ENCODE measurements at regions not wholly inside any gene's neighbourhood (a gene's known extent, or its start where the extent isn't known, plus 50 kb on each side); places are given as distances from the start of the nearest gene placed in this dataset.

DNA sequence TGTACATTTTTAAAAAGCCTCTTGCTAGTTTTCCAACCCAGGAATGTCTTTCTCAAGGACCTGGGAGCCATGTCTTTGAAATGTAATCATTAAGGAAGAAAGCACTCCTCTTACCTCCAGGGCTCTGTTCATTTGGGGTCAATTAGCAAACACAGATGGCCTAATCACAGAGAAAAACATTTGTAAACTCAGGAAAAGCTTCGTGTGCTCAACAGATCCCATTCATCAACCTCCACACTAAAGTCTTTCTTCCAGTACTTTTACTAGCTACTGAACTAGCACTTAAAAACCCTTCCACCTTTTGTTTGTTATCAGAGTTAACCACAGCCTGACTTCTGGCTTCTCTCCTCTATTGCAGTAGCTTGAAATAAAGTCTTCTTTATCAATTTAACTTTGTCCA is 441.4 kb downstream of the PCDH20 start:
- no peaks in the 10 kb centered on the region for H3K27me3 Mint-ChIP-seq

DNA sequence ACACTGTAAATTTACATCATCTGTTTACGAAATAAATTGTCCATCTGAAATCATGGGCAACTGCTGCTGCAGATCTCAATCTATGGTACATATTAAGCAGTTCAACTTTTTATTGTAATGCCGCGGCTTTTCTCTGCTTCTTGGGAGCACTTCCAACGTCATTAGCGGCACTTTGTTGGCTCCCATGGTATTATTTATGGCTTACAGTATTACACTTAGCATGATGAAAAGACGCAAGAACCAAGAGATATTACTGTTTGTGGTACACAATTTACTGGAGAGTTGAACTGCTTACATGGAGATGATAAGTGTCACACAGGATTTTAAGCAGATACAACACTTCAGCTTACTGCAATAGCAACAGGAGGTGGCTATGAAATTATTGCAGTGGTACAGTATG is 442.1 kb downstream of the PCDH20 start:
- no peaks in the 10 kb centered on the region for H3K36me3 Mint-ChIP-seq
- intact Hi-C loops (cut with micrococcal nuclease), result no loop called here
- no peaks in the 10 kb centered on the region for H3K27me3 Mint-ChIP-seq
- no peak overlapping the region for H3K27ac Mint-ChIP-seq
- peaks cover 14% of the 10 kb centered on the region for H3K9me3 Mint-ChIP-seq
- H3K4me3 Mint-ChIP-seq, result no peak overlapping the region
- DNase-seq, result no peak
- H3K4me1 Mint-ChIP-seq (ENCODE audit: low read depth), result no peaks in the 10 kb centered on the region
- ChIA-PET CTCF (no interaction called here), POLR2A (no interaction called here)

More for the DNA sequence above, 441.4 kb downstream of the PCDH20 start:
- CTCF ChIA-PET, result no interaction called here
- Mint-ChIP-seq H3K27ac (no peak overlapping the region), H3K4me3 (no peak overlapping the region), H3K4me1 (ENCODE audit: low read depth) (no peaks in the 10 kb centered on the region), H3K9me3 (peaks cover 14% of the 10 kb centered on the region), H3K36me3 (no peaks in the 10 kb centered on the region)
- DNase-seq, result no peak
- POLR2A ChIA-PET, result no interaction called here
- intact Hi-C loops (cut with micrococcal nuclease), result no loop called here

DNA sequence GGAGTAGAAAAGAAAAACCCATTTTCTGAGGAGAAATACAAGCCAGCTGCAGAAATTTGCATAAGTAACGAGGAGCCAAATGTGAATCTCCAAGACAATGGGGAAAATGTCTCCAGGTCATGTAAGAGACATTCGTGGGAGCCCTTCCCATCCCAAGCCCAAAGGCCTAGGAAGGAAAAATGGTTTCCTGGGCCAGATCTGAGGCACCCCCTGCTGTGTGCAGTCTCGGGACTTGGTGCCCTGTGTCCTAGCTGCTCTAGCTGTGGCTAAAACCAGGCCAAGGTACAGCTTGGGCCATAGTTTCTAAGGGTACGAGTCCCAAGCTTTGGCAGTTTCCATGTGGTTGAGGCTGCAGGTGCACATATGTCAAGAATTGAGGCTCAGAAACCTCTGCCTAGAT is 444.9 kb downstream of the PCDH20 start:
- peaks cover 14% of the 10 kb centered on the region for H3K9me3 Mint-ChIP-seq
- no peaks in the 10 kb centered on the region for H3K27me3 Mint-ChIP-seq
- DNase-seq, result no peak
- no peaks in the 10 kb centered on the region for H3K4me1 Mint-ChIP-seq (ENCODE audit: low read depth)
- intact Hi-C loops (cut with micrococcal nuclease), result no loop called here
- CTCF ChIA-PET, result no interaction called here
- no peaks in the 10 kb centered on the region for H3K36me3 Mint-ChIP-seq
- no peak overlapping the region for H3K4me3 Mint-ChIP-seq
- POLR2A ChIA-PET, result no interaction called here
- no peak overlapping the region for H3K27ac Mint-ChIP-seq

DNA sequence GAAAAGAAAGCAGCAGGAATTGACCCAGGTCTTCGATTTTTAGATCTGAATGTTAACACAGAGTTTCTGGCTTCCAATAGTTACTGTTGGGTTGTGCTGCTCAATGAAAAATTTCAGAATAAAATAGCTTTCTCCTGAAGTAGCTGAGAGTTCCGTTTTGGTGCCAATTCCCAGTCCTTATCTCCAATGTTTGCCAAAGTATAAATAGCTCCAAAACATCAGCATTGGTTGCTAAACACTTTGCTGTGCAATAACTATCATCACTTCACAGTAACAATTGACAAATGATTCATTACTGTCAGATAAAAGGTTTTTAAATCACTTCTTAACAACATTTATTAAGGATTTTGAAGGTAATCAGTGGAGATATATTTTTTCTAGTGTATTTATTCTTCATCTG is 446.0 kb downstream of the PCDH20 start:
- Mint-ChIP-seq H3K27ac (no peak overlapping the region), H3K36me3 (no peaks in the 10 kb centered on the region), H3K27me3 (no peaks in the 10 kb centered on the region), H3K9me3 (peaks cover 8% of the 10 kb centered on the region), H3K4me3 (no peak overlapping the region), H3K4me1 (ENCODE audit: low read depth) (no peaks in the 10 kb centered on the region)
- ChIA-PET CTCF (no interaction called here), POLR2A (no interaction called here)
- intact Hi-C loops (cut with micrococcal nuclease), result no loop called here
- no peak for DNase-seq

DNA sequence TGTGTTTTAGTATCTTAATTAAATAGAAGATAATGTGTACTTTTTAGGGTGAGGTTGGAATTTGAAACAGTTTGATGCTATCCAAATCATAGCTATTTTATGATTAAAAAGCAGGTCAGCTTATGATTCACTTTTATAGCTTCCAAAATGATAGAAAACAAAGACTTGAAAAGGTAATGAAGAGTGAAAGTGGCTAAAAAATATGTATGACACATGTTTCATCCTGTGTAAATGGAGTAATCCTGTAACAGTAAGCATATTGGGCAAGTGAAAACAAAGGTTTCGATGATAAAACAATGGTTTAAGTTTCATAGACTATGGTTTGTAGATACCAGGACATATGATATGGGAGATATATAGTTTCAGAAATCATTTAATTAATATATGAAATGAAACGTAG is 456.2 kb downstream of the PCDH20 start:
- ChIA-PET CTCF (no interaction called here), POLR2A (no interaction called here)
- intact Hi-C loops (cut with micrococcal nuclease), result no loop called here
- Mint-ChIP-seq H3K36me3 (no peaks in the 10 kb centered on the region), H3K4me1 (ENCODE audit: low read depth) (no peaks in the 10 kb centered on the region), H3K27ac (no peak overlapping the region), H3K27me3 (no peaks in the 10 kb centered on the region), H3K9me3 (peaks cover 3% of the 10 kb centered on the region), H3K4me3 (no peak overlapping the region)
- no peak for DNase-seq

DNA sequence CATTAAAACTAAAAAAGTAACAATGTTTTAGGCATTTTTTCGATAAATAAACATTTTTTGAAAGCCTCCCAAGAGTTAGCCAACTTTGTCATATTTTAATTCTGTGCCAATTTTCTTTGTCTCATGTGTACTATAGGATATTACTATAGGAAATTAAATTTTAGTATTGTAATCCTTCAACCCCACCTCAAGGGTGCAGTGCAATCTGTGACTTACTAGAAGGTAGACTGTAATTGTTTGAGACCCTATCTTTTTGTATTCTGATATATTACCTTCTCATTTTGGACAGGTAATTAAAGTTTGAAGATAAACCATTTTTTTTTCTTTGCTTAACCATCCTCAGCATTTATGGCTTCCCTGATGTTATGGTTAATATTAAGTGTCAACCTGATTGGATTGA is 457.8 kb downstream of the PCDH20 start:
- H3K36me3 Mint-ChIP-seq, result no peaks in the 10 kb centered on the region
- ChIA-PET CTCF (no interaction called here), POLR2A (no interaction called here)
- no peaks in the 10 kb centered on the region for H3K27me3 Mint-ChIP-seq
- H3K4me3 Mint-ChIP-seq, result no peak overlapping the region
- no peak for DNase-seq
- H3K27ac Mint-ChIP-seq, result no peak overlapping the region
- intact Hi-C loops (cut with micrococcal nuclease), result no loop called here
- no peaks in the 10 kb centered on the region for H3K4me1 Mint-ChIP-seq (ENCODE audit: low read depth)
- peaks cover under 1% of the 10 kb centered on the region for H3K9me3 Mint-ChIP-seq

DNA sequence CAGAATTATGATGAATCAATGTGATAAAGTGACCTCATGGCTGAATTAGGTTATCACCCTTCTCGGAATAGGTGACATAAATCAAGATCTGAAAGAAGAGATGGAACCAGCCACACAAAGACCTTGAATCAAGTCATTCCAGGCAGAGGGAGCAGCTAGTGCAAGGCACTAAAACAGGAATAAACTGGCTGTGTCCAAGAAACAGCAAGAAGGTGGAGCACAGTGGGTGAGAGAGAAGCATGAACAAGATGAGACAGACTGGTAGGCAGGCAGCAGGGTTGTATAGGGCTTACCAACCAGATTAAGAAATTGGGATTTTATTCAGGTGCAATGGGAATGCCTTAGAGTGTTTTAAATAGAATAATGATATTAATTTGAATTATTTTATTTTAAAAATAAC is 470.3 kb downstream of the PCDH20 start:
- ChIA-PET CTCF (no interaction called here), POLR2A (no interaction called here)
- H3K27me3 Mint-ChIP-seq, result no peaks in the 10 kb centered on the region
- H3K4me3 Mint-ChIP-seq, result no peak overlapping the region
- intact Hi-C loops (cut with micrococcal nuclease), result no loop called here
- no peak for DNase-seq
- no peaks in the 10 kb centered on the region for H3K4me1 Mint-ChIP-seq (ENCODE audit: low read depth)
- peaks cover 18% of the 10 kb centered on the region for H3K9me3 Mint-ChIP-seq
- H3K36me3 Mint-ChIP-seq, result no peaks in the 10 kb centered on the region
- H3K27ac Mint-ChIP-seq, result no peak overlapping the region

DNA sequence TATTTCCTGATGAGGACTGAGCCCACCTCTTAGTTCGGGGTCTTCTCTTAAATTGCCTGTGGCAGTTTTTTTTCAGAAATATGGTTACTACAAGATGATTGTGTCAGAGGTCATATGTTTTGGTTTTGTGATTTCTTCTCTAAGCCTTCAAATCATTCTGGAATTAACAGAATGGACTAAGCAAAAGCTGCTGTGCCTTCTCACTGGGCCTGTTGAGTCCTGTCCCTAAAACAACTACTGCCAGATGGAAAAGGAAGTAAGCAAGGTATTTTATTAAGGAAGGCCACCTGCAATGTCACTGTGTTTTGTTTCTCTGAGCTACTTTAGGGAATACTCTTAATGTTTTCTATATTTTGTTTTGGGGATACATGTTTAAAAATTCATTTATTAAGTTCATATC is 470.8 kb downstream of the PCDH20 start:
- H3K9me3 Mint-ChIP-seq, result peaks cover 20% of the 10 kb centered on the region
- no peaks in the 10 kb centered on the region for H3K4me1 Mint-ChIP-seq (ENCODE audit: low read depth)
- CTCF ChIA-PET, result no interaction called here
- no peak overlapping the region for H3K27ac Mint-ChIP-seq
- H3K27me3 Mint-ChIP-seq, result no peaks in the 10 kb centered on the region
- H3K4me3 Mint-ChIP-seq, result no peak overlapping the region
- POLR2A ChIA-PET, result no interaction called here
- no peaks in the 10 kb centered on the region for H3K36me3 Mint-ChIP-seq
- intact Hi-C loops (cut with micrococcal nuclease), result no loop called here
- DNase-seq, result no peak

DNA sequence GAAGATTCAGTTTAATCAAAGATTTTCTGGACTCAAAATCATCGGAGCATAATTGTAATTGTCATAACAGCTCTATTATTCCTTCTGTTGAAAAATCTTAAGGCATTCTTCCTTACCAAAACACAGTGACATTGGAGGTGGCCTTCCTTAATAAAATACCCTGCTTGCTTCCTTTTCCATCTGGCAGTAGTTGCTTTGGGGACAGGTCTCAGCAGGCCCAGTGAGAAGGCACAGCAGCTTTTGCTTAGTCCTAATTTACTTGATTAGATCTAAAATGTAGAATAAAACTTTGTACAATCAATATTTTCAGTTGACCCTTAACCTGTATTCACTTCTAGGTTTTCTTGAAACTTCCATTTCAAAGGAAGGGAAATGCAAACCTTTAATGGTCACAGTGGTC is 471.6 kb downstream of the PCDH20 start:
- H3K4me1 Mint-ChIP-seq (ENCODE audit: low read depth), result no peaks in the 10 kb centered on the region
- H3K27ac Mint-ChIP-seq, result no peak overlapping the region
- CTCF ChIA-PET, result no interaction called here
- no peak overlapping the region for H3K4me3 Mint-ChIP-seq
- DNase-seq, result no peak
- intact Hi-C loops (cut with micrococcal nuclease), result no loop called here
- POLR2A ChIA-PET, result no interaction called here
- H3K9me3 Mint-ChIP-seq, result peaks cover 20% of the 10 kb centered on the region
- no peaks in the 10 kb centered on the region for H3K27me3 Mint-ChIP-seq
- no peaks in the 10 kb centered on the region for H3K36me3 Mint-ChIP-seq

DNA sequence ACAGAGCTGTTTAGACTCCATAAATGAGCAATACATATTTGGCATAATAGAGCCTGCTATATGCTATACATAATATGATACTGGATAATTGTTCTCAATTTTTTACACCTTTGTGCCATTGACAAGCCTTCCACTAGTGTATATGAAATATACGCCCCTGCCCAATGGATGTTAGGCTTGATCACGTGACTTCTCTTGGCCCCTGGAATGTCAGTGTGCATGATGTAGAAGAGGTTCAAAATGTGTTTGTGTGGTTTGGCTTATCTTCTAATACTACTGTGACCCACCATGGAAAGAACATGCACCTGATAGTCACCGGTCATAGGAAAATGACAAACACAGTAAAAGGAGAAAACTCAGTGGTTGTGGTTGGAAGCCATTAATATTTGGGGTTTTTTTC is 479.4 kb downstream of the PCDH20 start:
- no peak overlapping the region for H3K27ac Mint-ChIP-seq
- no peaks in the 10 kb centered on the region for H3K27me3 Mint-ChIP-seq
- ChIA-PET POLR2A (no interaction called here), CTCF (no interaction called here)
- peaks cover 9% of the 10 kb centered on the region for H3K9me3 Mint-ChIP-seq
- no peak overlapping the region for H3K4me3 Mint-ChIP-seq
- intact Hi-C loops (cut with micrococcal nuclease), result no loop called here
- no peaks in the 10 kb centered on the region for H3K36me3 Mint-ChIP-seq
- DNase-seq, result no peak
- no peaks in the 10 kb centered on the region for H3K4me1 Mint-ChIP-seq (ENCODE audit: low read depth)

DNA sequence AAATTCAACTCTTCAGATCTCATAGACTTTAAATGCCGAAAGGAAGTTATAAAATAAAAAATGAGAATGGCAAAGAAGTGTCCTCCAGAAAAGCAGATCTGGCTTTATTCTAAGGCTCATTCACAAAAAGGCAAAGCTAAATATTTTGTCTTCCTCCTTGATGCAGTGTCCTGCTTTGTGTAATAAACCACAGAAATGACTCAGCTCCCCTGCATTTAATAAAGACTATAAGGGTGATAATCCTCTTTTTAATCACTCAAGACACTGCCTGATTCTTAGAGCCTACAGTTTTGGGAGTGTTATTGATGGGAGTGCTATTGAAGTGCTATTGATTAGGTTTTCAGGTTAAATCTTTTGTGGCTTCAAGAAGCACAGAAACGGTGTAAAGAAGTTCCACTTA is 482.0 kb downstream of the PCDH20 start:
- no peak for DNase-seq
- intact Hi-C loops (cut with micrococcal nuclease), result no loop called here
- H3K4me1 Mint-ChIP-seq (ENCODE audit: low read depth), result no peaks in the 10 kb centered on the region
- no peaks in the 10 kb centered on the region for H3K36me3 Mint-ChIP-seq
- ChIA-PET POLR2A (no interaction called here), CTCF (no interaction called here)
- H3K9me3 Mint-ChIP-seq, result peaks cover 2% of the 10 kb centered on the region
- H3K27me3 Mint-ChIP-seq, result no peaks in the 10 kb centered on the region
- H3K27ac Mint-ChIP-seq, result no peak overlapping the region
- no peak overlapping the region for H3K4me3 Mint-ChIP-seq

DNA sequence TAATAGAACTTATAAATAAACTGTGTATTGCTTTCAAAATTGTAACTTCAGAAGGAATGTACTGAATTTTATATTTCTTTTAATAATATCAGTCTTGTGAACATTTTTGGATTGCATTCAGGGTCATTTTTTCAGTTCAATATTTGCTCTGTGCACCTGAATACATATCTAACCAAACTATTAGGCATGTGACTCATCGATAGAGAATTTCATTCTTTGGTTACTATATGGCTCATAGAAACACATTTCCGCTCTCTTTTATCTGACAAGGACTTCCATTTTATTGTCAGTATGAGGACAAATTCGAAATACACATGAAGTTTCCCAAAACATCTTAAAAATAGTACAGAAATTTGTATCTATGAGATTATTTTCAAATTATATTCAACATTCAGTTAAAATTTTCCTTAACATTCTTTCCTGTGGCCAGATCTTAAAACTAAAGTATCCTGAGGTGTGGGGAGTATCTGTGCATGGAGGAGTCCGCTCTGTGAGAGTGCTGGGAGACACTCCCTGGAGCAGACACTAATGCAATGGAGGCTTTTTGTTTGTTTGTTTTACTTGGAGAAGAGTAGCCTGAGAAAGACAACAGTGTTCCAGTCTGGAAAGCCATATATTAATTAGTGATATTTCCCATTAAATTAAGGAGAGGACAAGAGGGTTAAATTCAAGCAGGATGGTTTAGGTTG is 483.6 kb downstream of the PCDH20 start:
- Mint-ChIP-seq H3K27me3 (no peaks in the 10 kb centered on the region), H3K4me3 (no peak overlapping the region), H3K27ac (no peak overlapping the region), H3K4me1 (ENCODE audit: low read depth) (no peaks in the 10 kb centered on the region), H3K9me3 (peaks cover 2% of the 10 kb centered on the region), H3K36me3 (no peaks in the 10 kb centered on the region)
- CTCF ChIA-PET, result no interaction called here
- DNase-seq, result no peak
- intact Hi-C loops (cut with micrococcal nuclease), result no loop called here
- POLR2A ChIA-PET, result no interaction called here

DNA sequence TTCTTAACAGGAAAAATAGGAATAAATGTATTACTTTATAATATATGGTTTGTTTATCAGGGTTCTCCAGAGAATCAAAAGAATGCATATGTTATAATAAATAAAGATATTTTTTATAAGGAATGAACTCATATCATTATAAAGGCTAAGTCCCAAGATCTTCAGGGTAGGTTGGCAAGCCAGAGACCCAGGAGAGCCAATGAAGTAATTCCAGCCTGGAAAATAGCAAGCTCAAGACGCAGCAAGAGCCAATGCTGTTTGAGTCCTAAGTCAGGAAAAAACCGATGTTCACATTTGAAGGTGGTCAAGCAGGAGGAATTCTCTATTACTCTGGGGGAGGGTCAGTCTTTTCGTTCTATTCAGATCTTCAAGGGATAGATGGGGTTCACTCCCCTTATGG is 490.0 kb downstream of the PCDH20 start:
- H3K9me3 Mint-ChIP-seq, result no peaks in the 10 kb centered on the region
- no peak overlapping the region for H3K4me3 Mint-ChIP-seq
- no peaks in the 10 kb centered on the region for H3K4me1 Mint-ChIP-seq (ENCODE audit: low read depth)
- intact Hi-C loops (cut with micrococcal nuclease), result no loop called here
- no peak for DNase-seq
- H3K36me3 Mint-ChIP-seq, result no peaks in the 10 kb centered on the region
- H3K27ac Mint-ChIP-seq, result no peak overlapping the region
- H3K27me3 Mint-ChIP-seq, result no peaks in the 10 kb centered on the region
- ChIA-PET CTCF (no interaction called here), POLR2A (no interaction called here)

DNA sequence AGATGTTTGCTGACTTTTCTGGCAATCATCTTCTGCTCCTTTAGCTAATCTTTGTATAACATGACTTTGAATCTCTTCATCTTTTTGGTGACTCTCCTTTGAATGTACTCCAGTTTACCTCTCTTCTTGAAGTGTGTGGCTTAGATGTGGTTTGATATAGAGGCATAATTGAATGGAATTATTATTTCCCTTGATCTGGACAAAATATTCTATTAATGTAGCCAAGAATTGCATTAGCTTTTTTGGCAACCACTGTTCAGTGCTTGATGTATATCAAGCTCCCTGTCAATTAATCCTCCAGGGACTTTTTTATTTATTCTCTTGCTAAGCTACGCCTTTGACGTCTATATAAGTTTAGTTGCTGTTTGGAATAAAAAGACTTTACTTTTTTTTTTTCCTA is 490.8 kb downstream of the PCDH20 start:
- intact Hi-C loops (cut with micrococcal nuclease), result no loop called here
- ChIA-PET CTCF (no interaction called here), POLR2A (no interaction called here)

More for the DNA sequence above, 490.8 kb downstream of the PCDH20 start:
- no peak overlapping the region for H3K4me3 Mint-ChIP-seq
- no peak for DNase-seq
- no peak overlapping the region for H3K27ac Mint-ChIP-seq
- H3K9me3 Mint-ChIP-seq, result no peaks in the 10 kb centered on the region
- H3K4me1 Mint-ChIP-seq (ENCODE audit: low read depth), result no peaks in the 10 kb centered on the region
- H3K36me3 Mint-ChIP-seq, result no peaks in the 10 kb centered on the region
- no peaks in the 10 kb centered on the region for H3K27me3 Mint-ChIP-seq

Measured in activated CD4-positive, alpha-beta memory T cell treated with anti-CD3 and anti-CD28 coated beads for 36 hours (primary cell).